Head of caudate nucleus (tissue), 42 donors: ENCODE measurements at regions not wholly inside any gene's neighbourhood (a gene's known extent, or its start where the extent isn't known, plus 50 kb on each side); places are given as distances from the start of the nearest gene placed in this dataset.
A peak's percentile ranks its signal among the peaks of the same experiment; 100 is the strongest.
"Not testable (repeated sequence)": the region's sequence is repeated elsewhere in the genome, so short reads cannot be mapped to it uniquely, and the experiment has no call there.

Experiments used
- DNase-seq, 42 donors: peaks; one replicate each; pipeline versions ENCODE4 v3.0.0 to v3.0.0-alpha.2; 2020 to 2021; ENCODE audit warnings: mixed read lengths in 7 of 42
- intact Hi-C: fragments of 100-400 bp; cut with DNase I; formaldehyde crosslinking; loops from one replicate; pipeline ENCODE4 v1.15.0; 2022

- no peak for DNase-seq
- intact Hi-C loops: no loop called here
Observed at GRCh38 chrX:26511589-26512363, 295.8 kb downstream of the MAGEB5 start.

- intact Hi-C loops: no loop called here
- no peak for DNase-seq
Observed at GRCh38 chrX:26470941-26471340, 255.0 kb downstream of the MAGEB5 start.

- intact Hi-C loops: no loop called here
- DNase-seq: no peak
Observed at GRCh38 chrX:26466387-26466786, 250.4 kb downstream of the MAGEB5 start.

GRCh38 chrX:26445288-26445687 is 229.3 kb downstream of the MAGEB5 start:
- no peak for DNase-seq
- intact Hi-C loops: no loop called here

GRCh38 chrX:26444417-26444816 is 228.4 kb downstream of the MAGEB5 start:
- DNase-seq, intact Hi-C loops: not testable (repeated sequence)

- intact Hi-C loops: no loop called here
- DNase-seq: peak in 6 of 42 donors; percentile 1 to 37 (median 6)
Observed at GRCh38 chrX:26442340-26442739, 226.4 kb downstream of the MAGEB5 start.

GRCh38 chrX:26414534-26414933 is 198.6 kb downstream of the MAGEB5 start:
- no peak for DNase-seq

GRCh38 chrX:26411045-26411444 is 195.1 kb downstream of the MAGEB5 start:
- intact Hi-C loops: no loop called here
- DNase-seq: peak in 7 of 42 donors; percentile 0 to 35 (median 11)

More at GRCh38 chrX:26414534-26414933, 198.6 kb downstream of the MAGEB5 start:
- intact Hi-C loops: no loop called here

- DNase-seq: no peak
- intact Hi-C loops: no loop called here
Observed at GRCh38 chrX:26409636-26410035, 193.7 kb downstream of the MAGEB5 start.

- intact Hi-C loops: no loop called here
- DNase-seq: no peak
Observed at GRCh38 chrX:26387906-26388305, 171.9 kb downstream of the MAGEB5 start.

- no peak for DNase-seq
- intact Hi-C loops: no loop called here
Observed at GRCh38 chrX:26376037-26376708, 160.2 kb downstream of the MAGEB5 start.

- DNase-seq: no peak
- intact Hi-C loops: no loop called here
Observed at GRCh38 chrX:26375346-26375745, 159.4 kb downstream of the MAGEB5 start.

GRCh38 chrX:26373829-26374228 is 157.9 kb downstream of the MAGEB5 start:
- intact Hi-C loops: no loop called here
- no peak for DNase-seq

GRCh38 chrX:26352891-26353430 is 137.0 kb downstream of the MAGEB5 start:
- DNase-seq: no peak
- intact Hi-C loops: no loop called here

- DNase-seq: no peak
- intact Hi-C loops: no loop called here
Observed at GRCh38 chrX:26347171-26347570, 131.2 kb downstream of the MAGEB5 start.

GRCh38 chrX:26334232-26334631 is 118.3 kb downstream of the MAGEB5 start:
- peak in 1 of 42 donors; percentile 12 for DNase-seq
- intact Hi-C loops: no loop called here

GRCh38 chrX:26328608-26329319 is 112.8 kb downstream of the MAGEB5 start:
- DNase-seq: no peak
- intact Hi-C loops: no loop called here

GRCh38 chrX:26309262-26309661 is 93.3 kb downstream of the MAGEB5 start:
- intact Hi-C loops: no loop called here
- no peak for DNase-seq

- intact Hi-C loops: no loop called here
- no peak for DNase-seq
Observed at GRCh38 chrX:26295425-26295824, 79.5 kb downstream of the MAGEB5 start.

GRCh38 chrX:26286836-26287235 is 70.9 kb downstream of the MAGEB5 start:
- intact Hi-C loops: no loop called here
- DNase-seq: peak in 1 of 42 donors; percentile 2
